ENCODE measurements at regions not wholly inside any gene's neighbourhood (a gene's known extent, or its start where the extent isn't known, plus 50 kb on each side); places are given as distances from the start of the nearest gene placed in this dataset.
A peak's percentile ranks its signal among the peaks of the same experiment; 100 is the strongest.

DNA sequence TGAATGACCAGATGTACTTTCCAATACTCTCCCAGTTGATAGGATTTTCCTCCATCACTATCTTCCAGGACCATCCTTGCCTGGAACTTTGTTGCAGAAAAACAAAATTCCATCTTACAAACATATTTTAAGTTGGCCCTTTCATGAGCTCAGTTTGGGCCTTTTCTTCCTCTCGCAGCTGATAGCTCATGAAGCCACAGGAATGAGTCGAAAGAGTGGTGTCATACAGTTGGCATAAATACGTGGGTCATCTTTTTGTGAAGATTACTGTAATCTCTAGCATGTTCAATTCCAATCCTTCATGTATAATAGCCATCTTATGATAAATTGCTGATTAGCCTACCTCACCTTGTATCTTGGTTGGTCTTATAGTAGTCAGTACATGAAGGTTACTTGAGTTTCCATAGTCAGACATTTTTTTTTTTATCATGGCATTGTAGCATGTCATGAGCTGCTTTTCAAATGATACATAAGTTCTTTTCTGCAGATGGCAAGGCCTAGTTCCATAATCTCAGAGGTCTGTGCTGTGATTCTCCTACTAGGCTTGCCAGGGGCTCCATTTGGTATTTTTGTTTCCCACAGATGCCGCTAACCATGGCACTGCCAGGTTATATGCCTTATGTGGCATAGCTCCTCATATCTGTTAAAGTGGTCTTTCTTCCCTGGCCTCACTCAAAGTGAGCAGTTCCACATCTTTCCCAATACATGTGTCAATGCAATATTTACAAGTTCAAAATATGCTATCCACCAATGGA is 380.6 kb upstream of the DCN start:
- no peak for DNase-seq

DNA sequence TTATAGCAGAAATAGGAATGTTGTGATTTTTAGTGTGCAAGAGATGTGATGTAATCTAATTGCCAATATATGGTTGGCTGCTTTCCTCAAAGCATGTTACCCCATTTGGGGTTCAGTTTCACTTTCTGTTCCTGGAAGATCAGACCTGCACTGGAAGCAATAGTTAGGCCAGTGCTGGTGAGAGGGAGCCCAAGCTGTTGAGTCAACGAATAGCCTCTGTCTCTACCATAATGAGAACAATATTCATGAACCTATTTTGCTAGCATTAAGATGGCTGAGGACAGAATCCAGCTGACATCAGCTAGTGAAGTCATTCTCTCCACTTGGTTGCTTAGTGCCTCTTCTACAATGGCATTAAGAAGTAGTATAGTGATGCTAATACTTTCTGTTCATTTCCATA is 379.9 kb upstream of the DCN start:
- DNase-seq, result peak; percentile 45

DNA sequence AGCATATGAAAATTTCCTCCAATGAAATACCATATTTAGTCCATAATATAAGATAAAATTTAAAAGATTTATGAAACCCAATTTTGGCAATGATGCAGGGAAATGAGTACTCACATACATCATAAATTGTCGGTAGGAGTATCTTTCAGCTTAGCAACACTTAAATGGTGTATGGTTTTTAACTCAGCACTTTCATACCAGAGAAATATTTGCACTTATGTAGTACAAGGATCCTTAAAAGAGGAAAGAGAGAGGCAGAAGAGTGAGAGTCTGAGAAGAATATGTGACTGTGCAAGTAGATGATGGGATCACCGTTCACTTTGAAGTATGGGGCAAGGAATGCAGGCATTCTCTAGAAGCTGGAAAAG is 379.3 kb upstream of the DCN start:
- peak; percentile 39 for DNase-seq

DNA sequence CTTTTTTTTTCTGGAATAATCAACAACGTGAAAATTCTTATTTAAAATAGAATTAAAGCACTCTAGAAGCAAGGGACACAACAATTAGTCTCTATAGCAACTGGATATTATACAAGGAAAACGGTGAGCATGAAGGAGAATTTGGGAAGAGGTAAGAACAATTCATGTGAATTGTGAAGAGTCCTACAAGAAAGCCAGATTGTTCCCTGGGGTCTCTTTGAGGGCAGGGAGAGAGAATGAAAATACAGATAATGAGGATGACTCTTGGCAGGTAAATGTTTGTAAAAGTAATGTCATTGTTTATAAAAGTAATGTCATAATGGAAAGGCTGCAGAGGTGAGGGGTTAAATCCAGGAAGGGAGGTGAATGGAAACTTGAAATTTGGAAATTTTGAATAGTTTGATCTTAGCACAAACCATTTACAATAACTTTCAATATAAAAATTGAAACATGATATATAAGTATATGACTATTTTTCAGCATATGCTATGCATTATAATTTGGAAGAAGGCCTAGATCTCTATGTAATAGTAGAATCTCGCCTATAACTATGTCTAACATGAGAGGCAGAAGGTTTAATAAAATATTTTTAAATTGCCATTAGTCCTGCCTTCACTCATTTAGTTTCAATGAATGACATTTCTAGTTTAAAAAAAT is 378.8 kb upstream of the DCN start:
- peak; percentile 63 for DNase-seq

DNA sequence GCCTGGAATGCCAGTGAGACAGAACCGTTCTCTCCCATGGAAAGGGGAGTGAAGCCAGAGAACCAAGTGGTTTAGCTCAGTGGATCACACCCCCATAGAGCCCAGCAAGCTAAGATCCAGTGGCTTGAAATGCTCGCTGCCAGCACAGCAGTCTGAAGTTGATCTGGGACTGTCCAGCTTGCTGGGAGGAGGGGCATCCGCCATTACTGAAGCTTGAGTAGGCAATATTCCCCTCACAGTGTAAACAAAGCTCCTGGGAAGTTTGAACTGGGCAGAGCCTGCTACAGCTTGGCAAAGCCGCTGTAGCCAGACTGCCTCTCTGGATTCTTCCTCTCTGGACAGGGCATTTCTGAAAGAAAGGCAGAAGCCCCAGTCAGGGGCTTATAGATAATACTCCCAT is 374.3 kb upstream of the DCN start:
- no peak for DNase-seq

DNA sequence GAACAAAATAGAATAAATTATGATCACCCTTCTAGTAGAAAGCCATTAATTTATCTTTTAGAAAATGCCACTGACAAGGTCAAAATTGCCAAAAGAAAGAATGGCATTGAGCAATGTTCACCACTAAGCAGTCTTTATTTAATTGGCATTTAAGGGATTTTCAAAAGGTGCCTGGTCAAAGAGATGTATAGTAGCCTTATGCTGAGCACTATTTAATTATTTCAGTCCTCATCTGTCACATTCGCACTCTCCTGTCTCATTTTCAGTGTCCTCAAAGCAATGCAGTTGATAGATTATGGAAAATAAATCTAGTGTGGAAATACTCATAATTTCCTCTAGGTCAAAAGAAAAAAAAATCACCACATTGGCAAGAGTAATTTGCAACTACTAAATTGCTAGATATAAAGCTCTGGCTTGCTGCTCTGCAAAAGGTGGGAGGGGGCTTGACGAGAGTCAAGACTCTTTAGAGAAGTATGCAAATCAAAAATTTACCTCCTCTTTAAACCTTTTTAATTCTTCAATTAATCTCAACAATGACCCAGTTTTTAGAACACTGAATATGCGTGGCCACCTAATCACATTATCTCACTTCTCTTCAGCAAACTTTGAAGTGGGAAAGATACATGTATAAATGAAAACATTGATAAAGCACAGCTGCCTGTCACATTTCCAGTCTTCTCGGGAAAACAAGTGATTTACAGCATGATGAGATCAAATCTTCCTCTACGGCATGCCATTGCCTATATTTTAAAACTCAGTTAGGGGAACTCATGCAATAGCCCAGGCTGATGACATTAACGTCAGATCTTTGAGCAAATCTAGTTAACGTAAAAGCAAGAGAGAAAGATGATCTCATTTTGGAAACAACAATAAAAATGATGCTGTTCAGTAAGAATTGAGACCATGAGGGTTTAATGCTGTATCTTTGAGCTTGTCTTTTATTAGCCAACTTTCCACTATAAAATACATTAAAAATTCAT is 373.1 kb upstream of the DCN start:
- DNase-seq, result peak; percentile 25

DNA sequence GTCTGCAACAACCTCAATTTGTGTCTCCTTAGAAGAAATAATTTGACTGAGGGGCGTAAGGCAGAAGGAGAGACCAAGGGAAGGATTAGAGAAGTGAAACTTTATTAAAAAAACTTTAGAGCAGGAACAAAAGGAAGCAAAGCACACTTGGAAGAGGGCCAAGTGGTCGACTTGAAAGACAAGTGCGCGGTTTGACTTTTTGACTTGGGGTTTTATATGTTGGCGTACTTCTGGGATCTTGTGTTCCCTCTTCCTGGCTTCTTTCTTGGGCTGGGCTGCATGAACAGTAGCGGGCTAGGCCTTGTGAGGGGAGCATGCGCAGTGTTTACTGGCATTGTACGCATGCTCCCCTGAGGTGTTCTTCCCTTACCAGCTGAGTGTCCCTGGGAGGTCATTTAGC is 369.3 kb upstream of the DCN start:
- DNase-seq, result no peak

DNA sequence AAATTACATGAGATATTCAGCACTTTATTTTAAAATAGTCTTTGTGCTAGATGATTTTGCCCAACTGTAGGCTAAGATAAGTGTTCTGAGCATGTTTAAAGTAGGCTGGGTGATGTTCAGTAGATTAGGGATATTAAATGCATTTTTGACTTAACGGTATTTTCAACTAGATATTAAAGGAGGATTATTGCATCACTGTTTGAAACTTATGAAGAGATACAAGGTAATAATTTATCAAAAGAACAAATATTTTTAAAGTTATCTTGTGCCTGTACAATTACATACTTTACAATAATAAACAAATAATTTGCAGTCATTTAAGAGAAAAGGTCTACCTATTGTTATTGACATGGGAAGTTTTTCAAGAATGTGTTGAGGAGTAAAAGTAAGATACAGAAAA is 368.6 kb upstream of the DCN start:
- no peak for DNase-seq

DNA sequence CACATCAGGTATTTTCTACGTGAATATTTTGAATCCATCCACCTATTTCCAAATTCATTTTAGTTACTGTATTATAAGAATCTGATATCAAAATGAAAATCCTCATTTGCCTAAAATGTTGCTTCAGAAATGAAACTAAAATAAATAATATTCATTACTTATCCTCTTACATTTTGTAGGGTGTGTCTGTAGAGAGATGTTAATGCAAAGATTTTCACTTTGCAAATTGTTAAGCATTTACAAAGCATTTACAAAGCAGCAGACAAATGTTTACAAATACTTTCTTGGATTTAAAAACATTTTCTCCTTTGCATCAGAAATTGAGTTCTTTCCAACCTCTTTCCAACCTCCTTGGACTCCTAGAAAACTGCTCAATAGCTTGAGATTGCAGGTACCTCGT is 360.0 kb upstream of the DCN start:
- no peak for DNase-seq

DNA sequence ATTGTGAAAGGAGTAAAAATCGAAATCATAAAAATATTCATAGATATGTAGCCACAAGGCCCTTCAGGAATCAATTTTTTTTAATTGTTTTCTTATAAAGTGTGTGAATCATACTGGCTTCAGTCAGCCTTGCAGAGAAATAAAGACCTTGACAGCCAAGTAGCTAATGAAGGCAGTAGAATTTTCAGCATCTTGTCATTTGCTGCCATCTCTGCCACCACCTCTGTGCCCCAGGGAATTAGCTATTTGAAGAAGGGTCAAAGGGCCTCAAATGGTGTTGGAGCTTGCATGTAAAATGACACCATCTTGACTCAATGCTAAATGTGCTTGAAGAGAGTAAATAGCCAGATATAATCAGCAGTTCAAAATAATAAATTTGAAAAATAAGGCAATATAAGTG is 359.4 kb upstream of the DCN start:
- peak; percentile 45 for DNase-seq

DNA sequence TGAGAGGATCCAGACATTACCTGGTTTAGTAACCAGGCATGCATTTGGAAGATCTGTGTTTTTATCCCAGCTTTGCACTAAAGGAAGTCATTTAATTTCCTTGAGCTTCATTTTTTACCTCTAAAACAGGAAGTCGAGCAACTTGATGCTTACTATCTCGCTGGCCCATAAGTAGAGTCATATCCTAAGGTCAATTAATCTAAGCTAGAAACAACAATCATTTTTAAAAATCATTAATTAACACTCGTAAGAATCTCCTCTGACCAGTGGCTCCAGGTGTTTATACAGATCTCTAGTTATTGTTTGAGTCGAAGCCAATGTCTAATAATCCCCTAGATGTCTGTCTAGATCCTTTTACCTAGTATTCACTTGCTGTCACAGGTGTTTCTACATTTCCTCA is 355.8 kb upstream of the DCN start:
- DNase-seq, result no peak

DNA sequence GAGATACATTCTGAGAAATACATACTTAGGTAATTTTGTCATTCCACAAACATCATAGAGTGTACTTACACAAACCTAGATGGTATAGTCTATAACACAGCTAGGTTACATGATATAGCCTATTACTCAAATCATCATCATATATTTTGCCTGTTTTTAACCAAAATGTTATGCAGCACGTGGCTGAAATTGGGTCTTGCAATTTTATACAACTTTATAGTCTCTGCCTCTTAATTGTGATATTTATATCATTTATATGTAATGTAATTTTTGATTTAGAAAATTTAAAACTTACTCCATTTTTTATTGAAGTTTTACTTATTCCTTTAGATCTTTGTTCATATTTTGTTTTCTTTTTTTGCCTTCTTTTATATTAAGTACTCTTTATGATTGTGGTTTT is 350.7 kb upstream of the DCN start:
- DNase-seq, result no peak

DNA sequence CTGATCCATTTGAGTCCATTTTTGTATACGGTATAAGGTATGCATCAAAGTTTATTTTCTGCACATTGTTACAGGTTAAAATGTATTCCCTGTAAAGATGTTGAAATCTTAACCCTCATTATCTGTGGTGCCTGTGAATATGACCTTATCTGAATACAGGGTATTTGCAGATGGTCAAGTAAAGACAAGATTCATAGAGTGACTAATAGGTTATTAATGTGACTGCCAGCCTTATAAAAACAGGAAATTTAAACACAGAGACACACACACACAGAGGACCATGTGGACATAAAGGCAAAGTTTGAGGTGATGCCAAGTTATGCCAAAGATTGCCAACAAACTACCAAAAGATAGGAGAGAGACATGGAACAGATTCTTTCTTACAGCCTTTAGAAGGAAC is 347.2 kb upstream of the DCN start:
- no peak for DNase-seq

DNA sequence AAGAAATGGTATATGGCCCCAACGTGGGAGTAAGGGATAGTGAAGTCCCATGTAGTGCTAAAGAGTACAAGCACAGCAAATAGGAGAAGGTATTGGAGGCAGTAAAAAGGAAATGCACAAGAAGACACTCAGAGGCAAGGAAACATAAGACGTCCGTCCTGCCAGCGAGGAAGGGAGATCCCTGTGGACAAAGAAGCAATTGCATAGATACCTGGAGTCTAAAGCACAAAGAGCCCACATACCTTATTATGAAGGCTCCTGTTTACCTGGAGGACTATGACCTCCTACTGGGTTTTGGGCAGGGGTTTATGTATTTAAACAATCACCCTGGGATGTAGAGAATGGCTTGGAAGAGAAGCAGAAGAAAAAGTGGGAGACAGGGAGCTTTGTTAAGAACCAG is 341.2 kb upstream of the DCN start:
- no peak for DNase-seq

DNA sequence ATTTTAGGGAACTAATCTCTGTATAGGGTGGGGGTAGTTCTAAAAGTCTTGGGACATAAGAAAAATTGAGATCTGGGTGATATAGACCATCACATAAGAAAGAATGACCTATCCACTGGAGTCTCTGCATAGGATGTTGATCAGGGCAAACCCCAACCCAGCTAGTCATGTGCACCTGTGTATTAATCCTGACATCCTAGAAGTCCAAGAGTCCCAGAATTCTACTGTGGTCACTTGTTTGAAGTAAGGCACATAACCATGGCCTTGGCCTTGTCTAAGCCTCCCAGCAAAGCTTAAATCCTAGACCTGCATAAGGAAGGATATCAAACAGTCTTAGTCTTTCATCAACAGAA is 334.1 kb upstream of the DCN start:
- DNase-seq, result no peak

DNA sequence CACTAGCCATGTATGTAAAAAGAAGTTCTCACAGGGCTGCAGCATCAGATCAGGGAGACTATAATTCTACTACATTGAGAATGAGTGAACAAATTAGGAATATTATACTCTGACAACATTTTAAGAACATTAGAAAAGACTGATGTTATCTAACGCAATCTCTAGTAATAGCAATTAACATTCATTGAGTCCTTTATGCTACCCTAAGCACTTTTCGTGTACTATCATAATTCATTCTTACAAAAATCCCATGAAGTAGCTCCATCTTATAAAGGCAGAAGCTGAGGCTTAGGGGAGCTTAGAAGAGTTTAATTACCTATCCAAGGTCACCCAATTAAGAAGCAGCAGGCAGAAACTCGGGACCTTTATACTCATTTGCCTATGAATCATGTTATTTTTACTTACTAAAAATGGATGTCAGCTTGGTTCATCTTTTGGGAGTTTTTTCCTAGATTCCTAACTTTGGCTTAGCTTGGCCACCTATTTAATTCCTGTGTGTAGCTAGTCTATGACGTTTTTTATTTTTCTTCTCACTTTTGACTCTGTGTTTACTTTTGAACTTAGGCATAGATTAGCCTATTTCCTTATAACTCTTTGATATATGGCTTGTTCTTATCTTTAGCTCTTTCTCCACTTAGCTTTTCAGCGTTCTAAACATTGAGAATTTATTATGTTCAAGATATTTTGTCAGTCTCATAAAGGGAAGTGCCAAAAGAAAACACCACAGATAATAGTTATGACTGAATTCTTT is 333.5 kb upstream of the DCN start:
- no peak for DNase-seq

DNA sequence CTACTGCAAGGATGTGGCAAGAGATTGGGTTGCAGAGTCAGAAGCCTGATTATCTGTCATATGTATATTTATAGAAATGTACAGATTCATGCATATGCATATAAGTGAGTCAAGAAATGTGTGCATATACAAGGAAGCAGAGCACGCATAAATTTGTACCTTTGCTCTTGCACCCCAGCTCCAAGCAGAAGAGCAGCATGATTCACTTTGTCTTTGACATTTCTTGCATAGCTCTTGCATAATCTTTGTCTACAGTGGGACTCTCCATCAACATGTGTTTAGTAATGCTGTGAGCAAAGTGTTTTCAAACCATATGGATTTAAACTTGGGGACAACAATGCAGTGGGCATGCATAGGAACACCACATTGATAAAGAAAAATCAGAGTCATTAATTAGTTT is 330.7 kb upstream of the DCN start:
- no peak for DNase-seq

DNA sequence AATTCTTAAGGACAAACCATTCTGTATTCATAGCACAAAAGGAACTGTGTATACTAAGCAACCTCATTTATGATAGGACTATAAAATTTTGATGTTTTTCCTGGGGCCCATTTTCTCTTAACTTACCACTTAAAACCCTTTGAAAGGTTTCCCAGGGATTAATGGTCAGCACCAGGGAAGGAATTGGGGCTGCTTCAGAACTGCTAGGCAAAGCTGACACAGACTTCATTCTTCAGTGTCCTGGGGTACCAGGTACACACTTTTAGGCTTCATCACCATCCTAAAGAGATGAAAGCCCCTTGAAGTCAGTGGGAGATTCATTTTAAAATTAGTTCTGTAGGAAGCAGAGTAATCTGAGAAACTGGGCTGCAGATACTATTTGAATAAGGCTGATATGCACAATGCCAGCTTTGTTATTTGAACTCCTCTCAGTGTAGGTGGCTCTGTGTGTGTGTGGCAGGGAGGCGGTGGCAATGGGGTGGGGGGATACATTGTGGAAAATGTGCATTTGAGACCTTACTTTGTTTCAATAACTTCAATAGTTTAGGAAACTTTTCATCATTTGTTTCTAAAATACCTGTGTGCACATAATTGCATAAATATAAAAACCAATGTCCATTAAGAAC is 329.3 kb upstream of the DCN start:
- DNase-seq, result no peak

DNA sequence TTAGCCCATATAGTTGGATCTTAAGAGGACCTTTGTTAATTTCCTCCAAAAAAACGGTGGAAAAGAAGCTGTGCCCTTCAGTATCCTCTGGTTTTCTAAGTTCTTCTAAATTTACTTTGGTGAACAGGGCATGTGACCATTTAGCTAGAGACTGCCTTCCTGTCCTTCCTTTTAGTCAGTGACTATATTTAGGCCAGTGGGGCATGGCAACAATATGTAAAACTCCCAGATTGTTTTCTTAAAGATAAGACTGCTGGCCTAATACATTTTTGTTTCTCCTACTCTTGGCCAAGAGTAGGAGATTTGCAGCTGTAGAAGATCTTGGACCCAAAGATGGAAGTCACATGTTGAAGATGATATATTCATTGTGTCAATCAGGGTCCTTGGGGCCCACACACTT is 325.1 kb upstream of the DCN start:
- DNase-seq, result no peak

DNA sequence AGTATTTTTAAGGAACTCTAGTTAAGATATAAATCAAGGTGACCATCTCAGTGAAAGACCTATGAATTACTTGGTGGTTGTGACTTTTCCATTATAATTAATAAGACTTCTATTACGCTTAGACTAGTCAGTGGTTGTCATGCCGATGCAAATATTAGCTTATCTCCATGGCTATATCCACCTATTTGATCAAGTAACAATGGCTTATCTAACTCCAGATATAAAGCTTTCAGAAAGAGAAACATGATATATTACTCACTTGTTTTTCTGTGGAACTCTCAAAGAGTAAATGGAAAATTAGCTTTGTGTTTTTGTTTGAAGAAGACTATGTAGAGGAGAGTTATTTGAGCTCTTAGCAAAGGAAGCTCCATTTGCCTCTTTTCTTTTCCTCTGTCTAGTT is 323.8 kb upstream of the DCN start:
- DNase-seq, result no peak

DNA sequence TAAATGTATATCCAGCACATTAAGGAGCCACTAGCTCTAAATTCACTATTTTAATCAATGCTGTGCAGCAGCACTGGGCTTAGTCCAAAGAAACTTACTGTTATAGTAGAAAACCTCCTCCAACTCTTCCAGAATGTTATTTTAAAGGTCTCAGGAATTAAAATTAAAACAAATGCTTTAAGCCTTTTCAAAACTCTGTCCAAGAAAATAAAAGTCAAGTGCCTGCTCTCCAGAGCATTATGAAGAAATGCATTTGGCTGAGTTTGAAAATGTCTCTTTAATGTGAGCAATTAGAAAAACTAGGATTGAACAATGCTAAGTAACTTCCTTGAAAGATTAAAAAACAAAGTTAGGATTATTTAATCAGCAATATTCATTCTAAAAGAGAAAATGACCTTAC is 322.4 kb upstream of the DCN start:
- peak; percentile 12 for DNase-seq

DNA sequence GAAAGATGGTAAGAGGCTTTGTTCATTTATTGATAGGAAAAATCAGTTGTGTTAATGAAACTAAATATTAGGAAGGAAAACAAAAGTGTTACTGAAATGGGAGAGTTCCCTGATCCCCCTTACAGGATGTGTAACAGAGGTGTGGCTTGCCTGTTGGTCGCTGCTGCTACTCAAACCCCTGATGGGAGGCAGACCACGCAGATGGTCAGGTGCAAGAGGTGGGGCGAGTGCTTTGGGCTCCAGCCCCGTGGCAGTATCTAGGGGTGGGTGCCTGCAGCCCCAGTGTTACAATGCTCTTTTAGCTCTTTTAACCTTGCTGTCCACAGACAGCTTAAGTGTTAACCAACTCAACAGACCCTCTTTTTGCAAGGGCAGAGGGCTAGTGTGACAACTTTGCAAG is 319.6 kb upstream of the DCN start:
- no peak for DNase-seq

DNA sequence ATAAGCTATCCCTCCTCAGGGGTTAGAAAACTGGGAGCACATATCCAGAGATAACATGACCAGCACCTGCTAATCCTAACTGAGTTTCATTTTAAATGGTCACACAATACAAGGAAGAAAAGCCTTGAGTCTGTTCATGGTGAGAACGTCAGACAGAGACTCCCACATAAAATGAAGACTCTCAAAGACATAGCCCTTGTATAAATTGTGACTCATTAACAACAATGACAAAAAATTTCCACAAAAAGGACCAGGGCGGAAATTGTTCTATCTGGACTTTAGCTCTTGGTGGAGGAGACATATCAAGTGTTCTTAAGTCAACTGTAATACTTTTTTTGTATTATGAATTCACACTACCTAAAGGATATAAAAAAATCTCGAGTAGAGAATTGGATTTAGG is 313.7 kb upstream of the DCN start:
- no peak for DNase-seq
